ENCODE measurements at regions not wholly inside any gene's neighbourhood (a gene's known extent, or its start where the extent isn't known, plus 50 kb on each side); places are given as distances from the start of the nearest gene placed in this dataset.

DNA sequence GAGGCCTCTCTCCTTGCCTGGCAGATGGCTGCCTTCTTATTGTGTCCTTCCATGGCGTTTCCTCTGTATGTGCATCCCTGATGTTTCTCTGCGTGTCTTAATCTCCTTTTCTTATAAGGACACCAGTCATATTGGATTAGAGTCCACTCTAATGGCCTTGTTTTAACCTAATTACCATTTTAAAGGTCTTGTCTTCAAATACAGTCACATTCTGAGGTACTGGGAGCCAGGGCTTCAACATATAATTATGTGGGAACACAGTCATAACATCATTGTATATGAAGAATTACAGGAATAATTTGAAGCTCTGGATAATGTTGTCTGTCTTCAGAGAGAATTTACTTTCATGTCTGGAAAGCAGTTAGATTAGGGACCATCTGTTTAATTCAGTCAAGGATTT, 56.4 kb upstream of the PTGFR start:
- no peak overlapping the region for H3K27ac ChIP-seq (ENCODE audit: low read depth, low read length)
- H3K9me3 Mint-ChIP-seq = peaks cover 0 to 15% (median 9%) of the 10 kb centered on the region in 11 donors
- POLR2A ChIA-PET = no interaction called here
- ATAC-seq = no peak
- CTCF ChIA-PET = no interaction called here
- H3K4me1 Mint-ChIP-seq = no peaks in the 10 kb centered on the region
- intact Hi-C loops (cut with micrococcal nuclease) = no loop called here
- H3K36me3 ChIP-seq (ENCODE audit: control insufficient read depth in 2 of 3, insufficient read depth in 3 of 3, low read length in 3 of 3) = no peaks in the 10 kb centered on the region
- peaks cover 0 to 17% (median 0%) of the 10 kb centered on the region in 5 donors for H3K27me3 Mint-ChIP-seq
- H3K27ac Mint-ChIP-seq = no peak overlapping the region
- H3K4me1 ChIP-seq (ENCODE audit: control insufficient read depth in 2 of 2, insufficient read depth in 2 of 2, low read length in 2 of 2) = no peaks in the 10 kb centered on the region
- H3K36me3 Mint-ChIP-seq = peaks cover 0 to 3% (median 0%) of the 10 kb centered on the region in 5 donors
- DNase-seq = no peak
- no peaks in the 10 kb centered on the region for H3K9me3 ChIP-seq (ENCODE audit: control insufficient read depth in 2 of 3, low read length in 3 of 3)
- no peak overlapping the region for H3K4me3 ChIP-seq (ENCODE audit: low read length)
- H3K4me3 Mint-ChIP-seq = no peak overlapping the region
- H3K27me3 ChIP-seq (ENCODE audit: control insufficient read depth in 2 of 2, insufficient read depth in 2 of 2, low read length in 2 of 2) = no peaks in the 10 kb centered on the region

GRCh38 chr1:78436961-78437360, 53.8 kb upstream of the PTGFR start:
- Mint-ChIP-seq H3K36me3 (peaks cover 0 to 3% (median 0%) of the 10 kb centered on the region in 5 donors), H3K4me3 (no peak overlapping the region), H3K27ac (no peak overlapping the region), H3K4me1 (no peaks in the 10 kb centered on the region), H3K27me3 (peaks cover 0 to 17% (median 0%) of the 10 kb centered on the region in 5 donors), H3K9me3 (peaks cover 0 to 13% (median 9%) of the 10 kb centered on the region in 11 donors)
- no peaks in the 10 kb centered on the region for H3K4me1 ChIP-seq (ENCODE audit: control insufficient read depth in 2 of 2, insufficient read depth in 2 of 2, low read length in 2 of 2)
- CTCF ChIA-PET = no interaction called here
- no peaks in the 10 kb centered on the region for H3K36me3 ChIP-seq (ENCODE audit: control insufficient read depth in 2 of 3, insufficient read depth in 3 of 3, low read length in 3 of 3)
- no peaks in the 10 kb centered on the region for H3K27me3 ChIP-seq (ENCODE audit: control insufficient read depth in 2 of 2, insufficient read depth in 2 of 2, low read length in 2 of 2)
- POLR2A ChIA-PET = no interaction called here
- ATAC-seq = no peak
- DNase-seq = no peak
- intact Hi-C loops (cut with micrococcal nuclease) = no loop called here
- H3K4me3 ChIP-seq (ENCODE audit: low read length) = no peak overlapping the region
- no peak overlapping the region for H3K27ac ChIP-seq (ENCODE audit: low read depth, low read length)
- H3K9me3 ChIP-seq (ENCODE audit: control insufficient read depth in 2 of 3, low read length in 3 of 3) = no peaks in the 10 kb centered on the region

GRCh38 chr1:78437396-78437795, 53.4 kb upstream of the PTGFR start:
- Histone ChIP-seq H3K4me1 (ENCODE audit: control insufficient read depth in 2 of 2, insufficient read depth in 2 of 2, low read length in 2 of 2) (no peaks in the 10 kb centered on the region), H3K27me3 (ENCODE audit: control insufficient read depth in 2 of 2, insufficient read depth in 2 of 2, low read length in 2 of 2) (no peaks in the 10 kb centered on the region), H3K9me3 (ENCODE audit: control insufficient read depth in 2 of 3, low read length in 3 of 3) (no peaks in the 10 kb centered on the region), H3K36me3 (ENCODE audit: control insufficient read depth in 2 of 3, insufficient read depth in 3 of 3, low read length in 3 of 3) (no peaks in the 10 kb centered on the region), H3K27ac (ENCODE audit: low read depth, low read length) (no peak overlapping the region), H3K4me3 (ENCODE audit: low read length) (no peak overlapping the region)
- no peak overlapping the region for H3K27ac Mint-ChIP-seq
- peaks cover 0 to 3% (median 0%) of the 10 kb centered on the region in 5 donors for H3K36me3 Mint-ChIP-seq
- POLR2A ChIA-PET = no interaction called here
- peaks cover 0 to 17% (median 0%) of the 10 kb centered on the region in 5 donors for H3K27me3 Mint-ChIP-seq
- ATAC-seq (no peak), DNase-seq (no peak)
- intact Hi-C loops (cut with micrococcal nuclease) = no loop called here
- CTCF ChIA-PET = no interaction called here
- peaks cover 0 to 13% (median 6%) of the 10 kb centered on the region in 11 donors for H3K9me3 Mint-ChIP-seq
- H3K4me3 Mint-ChIP-seq = no peak overlapping the region
- no peaks in the 10 kb centered on the region for H3K4me1 Mint-ChIP-seq

GRCh38 chr1:78437941-78438340, 52.8 kb upstream of the PTGFR start:
- H3K4me3 ChIP-seq (ENCODE audit: low read length) = no peak overlapping the region
- Mint-ChIP-seq H3K4me1 (no peaks in the 10 kb centered on the region), H3K27ac (no peak overlapping the region), H3K9me3 (peaks cover 0 to 13% (median 6%) of the 10 kb centered on the region in 11 donors), H3K27me3 (peaks cover 0 to 17% (median 0%) of the 10 kb centered on the region in 5 donors), H3K36me3 (peaks cover 0 to 3% (median 0%) of the 10 kb centered on the region in 5 donors), H3K4me3 (no peak overlapping the region)
- no peaks in the 10 kb centered on the region for H3K27me3 ChIP-seq (ENCODE audit: control insufficient read depth in 2 of 2, insufficient read depth in 2 of 2, low read length in 2 of 2)
- no peaks in the 10 kb centered on the region for H3K36me3 ChIP-seq (ENCODE audit: control insufficient read depth in 2 of 3, insufficient read depth in 3 of 3, low read length in 3 of 3)
- POLR2A ChIA-PET = no interaction called here
- no peaks in the 10 kb centered on the region for H3K9me3 ChIP-seq (ENCODE audit: control insufficient read depth in 2 of 3, low read length in 3 of 3)
- H3K27ac ChIP-seq (ENCODE audit: low read depth, low read length) = no peak overlapping the region
- intact Hi-C loops (cut with micrococcal nuclease) = no loop called here
- ATAC-seq (no peak), DNase-seq (no peak)
- no peaks in the 10 kb centered on the region for H3K4me1 ChIP-seq (ENCODE audit: control insufficient read depth in 2 of 2, insufficient read depth in 2 of 2, low read length in 2 of 2)
- CTCF ChIA-PET = no interaction called here

- H3K27me3 Mint-ChIP-seq = peaks cover 0 to 9% (median 2%) of the 10 kb centered on the region in 5 donors
- H3K36me3 Mint-ChIP-seq = peaks cover 0 to under 1% (median 0%) of the 10 kb centered on the region in 5 donors
- no peaks in the 10 kb centered on the region for H3K4me1 ChIP-seq (ENCODE audit: control insufficient read depth in 2 of 2, insufficient read depth in 2 of 2, low read length in 2 of 2)
- POLR2A ChIA-PET = no interaction called here
- intact Hi-C loops (cut with micrococcal nuclease) = no loop called here
- H3K9me3 ChIP-seq (ENCODE audit: control insufficient read depth in 2 of 3, low read length in 3 of 3) = no peaks in the 10 kb centered on the region
- ATAC-seq (no peak), DNase-seq (no peak)
- H3K9me3 Mint-ChIP-seq = peaks cover 0 to 9% (median 3%) of the 10 kb centered on the region in 11 donors
- no peaks in the 10 kb centered on the region for H3K4me1 Mint-ChIP-seq
- H3K27ac Mint-ChIP-seq = no peak overlapping the region
- H3K27ac ChIP-seq (ENCODE audit: low read depth, low read length) = no peak overlapping the region
- no peak overlapping the region for H3K4me3 Mint-ChIP-seq
- no peak overlapping the region for H3K4me3 ChIP-seq (ENCODE audit: low read length)
- CTCF ChIA-PET = no interaction called here
- H3K27me3 ChIP-seq (ENCODE audit: control insufficient read depth in 2 of 2, insufficient read depth in 2 of 2, low read length in 2 of 2) = no peaks in the 10 kb centered on the region
- H3K36me3 ChIP-seq (ENCODE audit: control insufficient read depth in 2 of 3, insufficient read depth in 3 of 3, low read length in 3 of 3) = no peaks in the 10 kb centered on the region
These were observed 50.4 kb upstream of the PTGFR start for GRCh38 chr1:78440381-78440793.

All from naive thymus-derived CD4-positive, alpha-beta T cell (primary cell).